Colonic mucosa (tissue), 4 donors: ENCODE measurements at regions not wholly inside any gene's neighbourhood (a gene's known extent, or its start where the extent isn't known, plus 50 kb on each side); places are given as distances from the start of the nearest gene placed in this dataset.

Experiments
- DNase-seq: peaks from one replicate; pipeline ENCODE4 v3.0.0-alpha.2; 2020
- H3K27ac ChIP-seq: fragments of 200-600 bp; one replicate; pipeline ENCODE4 v1.8.0; 2021
- H3K27me3 ChIP-seq: fragments of 200-600 bp; one replicate; pipeline ENCODE4 v1.8.0; 2021
- H3K36me3 ChIP-seq: fragments of 200-600 bp; one replicate; pipeline ENCODE4 v1.8.0; 2021
- H3K4me1 ChIP-seq: fragments of 200-600 bp; one replicate; pipeline ENCODE4 v1.8.0; 2021; ENCODE audit warnings: mild to moderate bottlenecking
- H3K4me3 ChIP-seq: fragments of 200-600 bp; one replicate; pipeline ENCODE4 v1.8.0; 2021
- H3K9ac ChIP-seq, 2 donors: one replicate each; pipeline ENCODE4 v1.7.0; 2013; ENCODE audit warnings: control low read depth in 2 of 2, low read depth in 2 of 2, low read length in 2 of 2
- H3K9me3 ChIP-seq: fragments of 200-600 bp; one replicate; pipeline ENCODE4 v1.8.0; 2021
- CTCF ChIP-seq: fragments of 200-600 bp; IDR thresholded peaks from one replicate; pipeline ENCODE4 v1.8.0; 2022; ENCODE audit warnings: antibody characterized with exemption, mild to moderate bottlenecking
- intact Hi-C: fragments of 100-400 bp; cut with DNase I; formaldehyde crosslinking; loops from one replicate; pipeline ENCODE4 v1.14.1; 2022
- donor health status: healthy.
- donor health status: DM: no; HTN: no; CAD: no.
- donor health status: DM: no; HTN: no; CAD: no.

GRCh38 chr2:221268631-221269030 lies 303.5 kb downstream of the EPHA4 start:
- no peaks in the 10 kb centered on the region for H3K27me3 ChIP-seq
- no peak for TF ChIP-seq CTCF
- no peak overlapping the region for H3K27ac ChIP-seq
- no peaks in the 10 kb centered on the region for H3K36me3 ChIP-seq
- intact Hi-C loops = no loop called here
- no peak overlapping the region for H3K4me3 ChIP-seq
- DNase-seq = no peak
- H3K9me3 ChIP-seq = no peaks in the 10 kb centered on the region
- no peak overlapping the region for H3K9ac ChIP-seq
- H3K4me1 ChIP-seq = no peaks in the 10 kb centered on the region

GRCh38 chr2:221270806-221271205 lies 301.3 kb downstream of the EPHA4 start:
- Histone ChIP-seq H3K9me3 (no peaks in the 10 kb centered on the region), H3K9ac (no peak overlapping the region), H3K36me3 (no peaks in the 10 kb centered on the region), H3K4me1 (no peaks in the 10 kb centered on the region), H3K27me3 (no peaks in the 10 kb centered on the region), H3K4me3 (no peak overlapping the region), H3K27ac (no peak overlapping the region)
- intact Hi-C loops = no loop called here
- DNase-seq = no peak
- no peak for TF ChIP-seq CTCF

- Histone ChIP-seq H3K27ac (no peak overlapping the region), H3K4me3 (no peak overlapping the region), H3K4me1 (no peaks in the 10 kb centered on the region), H3K9me3 (no peaks in the 10 kb centered on the region), H3K27me3 (no peaks in the 10 kb centered on the region), H3K9ac (no peak overlapping the region), H3K36me3 (no peaks in the 10 kb centered on the region)
- DNase-seq = no peak
- TF ChIP-seq CTCF = no peak
- intact Hi-C loops = no loop called here
Measured at GRCh38 chr2:221272729-221273128, 299.4 kb downstream of the EPHA4 start.

- TF ChIP-seq CTCF = no peak
- no peak overlapping the region for H3K9ac ChIP-seq
- no peaks in the 10 kb centered on the region for H3K9me3 ChIP-seq
- H3K27ac ChIP-seq = no peak overlapping the region
- no peaks in the 10 kb centered on the region for H3K36me3 ChIP-seq
- intact Hi-C loops = no loop called here
- no peaks in the 10 kb centered on the region for H3K4me1 ChIP-seq
- no peaks in the 10 kb centered on the region for H3K27me3 ChIP-seq
- no peak overlapping the region for H3K4me3 ChIP-seq
- no peak for DNase-seq
Measured at GRCh38 chr2:221276033-221276432, 296.1 kb downstream of the EPHA4 start.

GRCh38 chr2:221276601-221277000 lies 295.5 kb downstream of the EPHA4 start:
- Histone ChIP-seq H3K4me1 (no peaks in the 10 kb centered on the region), H3K27ac (no peak overlapping the region), H3K9me3 (no peaks in the 10 kb centered on the region), H3K27me3 (no peaks in the 10 kb centered on the region), H3K36me3 (no peaks in the 10 kb centered on the region), H3K9ac (no peak overlapping the region), H3K4me3 (no peak overlapping the region)
- no peak for TF ChIP-seq CTCF
- intact Hi-C loops = no loop called here
- no peak for DNase-seq

GRCh38 chr2:221282386-221282785 lies 289.7 kb downstream of the EPHA4 start:
- Histone ChIP-seq H3K9me3 (no peaks in the 10 kb centered on the region), H3K27ac (no peak overlapping the region), H3K36me3 (no peaks in the 10 kb centered on the region), H3K9ac (no peak overlapping the region), H3K27me3 (no peaks in the 10 kb centered on the region), H3K4me3 (no peak overlapping the region), H3K4me1 (no peaks in the 10 kb centered on the region)
- TF ChIP-seq CTCF = no peak
- DNase-seq = no peak
- intact Hi-C loops = no loop called here
